ENCODE measurements at regions not wholly inside any gene's neighbourhood (a gene's known extent, or its start where the extent isn't known, plus 50 kb on each side); places are given as distances from the start of the nearest gene placed in this dataset.

DNA sequence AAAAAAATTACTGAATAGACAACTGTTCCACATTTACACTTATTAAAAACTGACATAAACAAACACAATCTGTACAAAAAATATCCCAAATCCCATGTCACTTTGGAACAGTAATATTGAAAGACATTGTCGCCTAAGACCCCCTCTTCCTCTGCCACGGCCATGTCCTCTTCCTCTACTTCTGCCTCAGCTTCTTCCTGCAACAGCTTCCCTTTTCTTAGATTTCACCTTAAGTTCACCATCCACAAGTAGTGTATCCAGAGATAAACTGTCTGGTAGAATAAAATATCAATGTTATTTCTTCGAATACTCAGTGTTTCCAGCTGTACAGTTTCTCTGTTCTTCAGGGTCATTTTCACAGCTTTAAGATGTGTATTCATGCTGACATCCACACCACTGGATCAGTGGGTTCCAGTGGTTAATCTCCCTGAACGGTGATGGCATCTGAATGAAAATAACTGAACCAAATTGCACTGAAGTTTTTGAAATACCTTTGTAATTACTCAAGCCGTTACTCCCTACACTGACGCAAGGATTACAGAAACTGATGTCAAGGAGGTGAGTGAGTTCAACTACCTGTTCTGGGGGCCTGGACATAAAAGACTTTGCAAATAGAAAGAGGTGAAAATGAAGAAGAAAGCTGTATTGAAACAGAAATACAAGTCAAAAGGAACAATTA, 208.5 kb downstream of the C12orf50 start:
- TF ChIP-seq SUZ12 (IDR thresholded peaks at IDR 0.05; ENCODE audit: extremely low read depth, insufficient read depth, insufficient read length) (no peak), ZNF274 (IDR thresholded peaks at IDR 0.05; ENCODE audit: low read depth, low read length) (no peak)
